HEK293 (cell line): ENCODE measurements at regions not wholly inside any gene's neighbourhood (a gene's known extent, or its start where the extent isn't known, plus 50 kb on each side); places are given as distances from the start of the nearest gene placed in this dataset.

ENCODE experiments used
- CTCF ChIP-seq: fragments of 450-650 bp; formaldehyde crosslinking; IDR thresholded peaks from 2 replicates; pipeline ENCODE4 v1.5.1; 2016; ENCODE audit warnings: missing biosample characterization, missing genetic modification characterization
- ELK4 ChIP-seq: IDR thresholded peaks from 2 replicates; pipeline ENCODE4 v1.6.1; 2011; ENCODE audit warnings: mild to moderate bottlenecking, low read depth, low read length, borderline replicate concordance
- SP3 ChIP-seq: fragments of 450-650 bp; formaldehyde crosslinking; IDR thresholded peaks from 2 replicates; pipeline ENCODE4 v1.5.1; 2016; ENCODE audit warnings: missing biosample characterization, missing genetic modification characterization
- YY1 ChIP-seq: fragments of 450-650 bp; formaldehyde crosslinking; IDR thresholded peaks from 2 replicates; pipeline ENCODE4 v1.5.1; 2018; ENCODE audit warnings: missing biosample characterization, missing genetic modification characterization
- ZNF175 ChIP-seq: fragments of 450-650 bp; formaldehyde crosslinking; IDR thresholded peaks from 2 replicates; pipeline ENCODE4 v1.5.1; 2016; ENCODE audit warnings: missing biosample characterization, missing genetic modification characterization
- ZNF2 ChIP-seq: fragments of 450-650 bp; formaldehyde crosslinking; IDR thresholded peaks from 2 replicates; pipeline ENCODE4 v1.5.1; 2016; ENCODE audit warnings: missing biosample characterization, missing genetic modification characterization
- ZNF202 ChIP-seq: fragments of 450-650 bp; formaldehyde crosslinking; IDR thresholded peaks from 2 replicates; pipeline ENCODE4 v1.5.1; 2016; ENCODE audit warnings: missing biosample characterization, missing genetic modification characterization, borderline replicate concordance
- ZNF362 ChIP-seq: fragments of 450-650 bp; formaldehyde crosslinking; IDR thresholded peaks from 2 replicates; pipeline ENCODE4 v1.5.1; 2016; ENCODE audit warnings: missing biosample characterization, missing genetic modification characterization
- ZNF416 ChIP-seq: fragments of 450-650 bp; formaldehyde crosslinking; IDR thresholded peaks from 2 replicates; pipeline ENCODE4 v1.5.1; 2016; ENCODE audit warnings: missing biosample characterization, missing genetic modification characterization
- ZNF48 ChIP-seq: fragments of 450-650 bp; formaldehyde crosslinking; IDR thresholded peaks from 2 replicates; pipeline ENCODE4 v1.5.1; 2016; ENCODE audit warnings: missing biosample characterization, missing genetic modification characterization
- ZNF704 ChIP-seq: fragments of 450-650 bp; formaldehyde crosslinking; IDR thresholded peaks from 2 replicates; pipeline ENCODE4 v1.5.1; 2016; ENCODE audit warnings: missing biosample characterization, missing genetic modification characterization
- ZNF776 ChIP-seq: fragments of 450-650 bp; formaldehyde crosslinking; IDR thresholded peaks from 2 replicates; pipeline ENCODE4 v1.5.0; 2017; ENCODE audit warnings: missing biosample characterization, missing genetic modification characterization, borderline replicate concordance
- TF ChIP-seq, protein P1 (sequence below): fragments of 450-650 bp; formaldehyde crosslinking; IDR thresholded peaks from 2 replicates; pipeline ENCODE4 v1.5.1; 2016; ENCODE audit warnings: missing biosample characterization, missing genetic modification characterization, low read depth
- TF ChIP-seq, protein P2 (sequence below): fragments of 450-650 bp; formaldehyde crosslinking; IDR thresholded peaks from 2 replicates; pipeline ENCODE4 v1.5.1; 2016; ENCODE audit warnings: missing biosample characterization, missing genetic modification characterization

- TF ChIP-seq CTCF (tag by site-specific recombination), result no peak
- no peak for TF ChIP-seq ZNF776 (tag by site-specific recombination)
- no peak for TF ChIP-seq ZNF175 (tag by site-specific recombination)
- TF ChIP-seq ELK4, result no peak
- no peak for TF ChIP-seq YY1
- no peak for TF ChIP-seq SP3
- TF ChIP-seq ZNF416 (tag by site-specific recombination), result no peak
- no peak for TF ChIP-seq ZNF202
- no peak for TF ChIP-seq ZNF704
- TF ChIP-seq, protein P1, sequence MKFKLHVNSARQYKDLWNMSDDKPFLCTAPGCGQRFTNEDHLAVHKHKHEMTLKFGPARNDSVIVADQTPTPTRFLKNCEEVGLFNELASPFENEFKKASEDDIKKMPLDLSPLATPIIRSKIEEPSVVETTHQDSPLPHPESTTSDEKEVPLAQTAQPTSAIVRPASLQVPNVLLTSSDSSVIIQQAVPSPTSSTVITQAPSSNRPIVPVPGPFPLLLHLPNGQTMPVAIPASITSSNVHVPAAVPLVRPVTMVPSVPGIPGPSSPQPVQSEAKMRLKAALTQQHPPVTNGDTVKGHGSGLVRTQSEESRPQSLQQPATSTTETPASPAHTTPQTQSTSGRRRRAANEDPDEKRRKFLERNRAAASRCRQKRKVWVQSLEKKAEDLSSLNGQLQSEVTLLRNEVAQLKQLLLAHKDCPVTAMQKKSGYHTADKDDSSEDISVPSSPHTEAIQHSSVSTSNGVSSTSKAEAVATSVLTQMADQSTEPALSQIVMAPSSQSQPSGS (tag by site-specific recombination), result no peak
- no peak for TF ChIP-seq ZNF48 (tag by site-specific recombination)
- no peak for TF ChIP-seq ZNF362 (tag by site-specific recombination)
- TF ChIP-seq, protein P2, sequence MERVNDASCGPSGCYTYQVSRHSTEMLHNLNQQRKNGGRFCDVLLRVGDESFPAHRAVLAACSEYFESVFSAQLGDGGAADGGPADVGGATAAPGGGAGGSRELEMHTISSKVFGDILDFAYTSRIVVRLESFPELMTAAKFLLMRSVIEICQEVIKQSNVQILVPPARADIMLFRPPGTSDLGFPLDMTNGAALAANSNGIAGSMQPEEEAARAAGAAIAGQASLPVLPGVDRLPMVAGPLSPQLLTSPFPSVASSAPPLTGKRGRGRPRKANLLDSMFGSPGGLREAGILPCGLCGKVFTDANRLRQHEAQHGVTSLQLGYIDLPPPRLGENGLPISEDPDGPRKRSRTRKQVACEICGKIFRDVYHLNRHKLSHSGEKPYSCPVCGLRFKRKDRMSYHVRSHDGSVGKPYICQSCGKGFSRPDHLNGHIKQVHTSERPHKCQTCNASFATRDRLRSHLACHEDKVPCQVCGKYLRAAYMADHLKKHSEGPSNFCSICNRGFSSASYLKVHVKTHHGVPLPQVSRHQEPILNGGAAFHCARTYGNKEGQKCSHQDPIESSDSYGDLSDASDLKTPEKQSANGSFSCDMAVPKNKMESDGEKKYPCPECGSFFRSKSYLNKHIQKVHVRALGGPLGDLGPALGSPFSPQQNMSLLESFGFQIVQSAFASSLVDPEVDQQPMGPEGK (tag by site-specific recombination), result no peak
- no peak for TF ChIP-seq ZNF2 (tag by site-specific recombination)
These were observed 901.4 kb downstream of the MCTP2 start for GRCh38 chr15:95132774-95133173.
